WERI-Rb-1 (cell line): ENCODE measurements at regions not wholly inside any gene's neighbourhood (a gene's known extent, or its start where the extent isn't known, plus 50 kb on each side); places are given as distances from the start of the nearest gene placed in this dataset.
A peak's percentile ranks its signal among the peaks of the same experiment; 100 is the strongest.

Source experiments
- DNase-seq: peaks from one replicate; pipeline ENCODE4 v3.0.0-alpha.2; 2020
- H3K27ac ChIP-seq: fragments of 250-450 bp; sonication (Bioruptor Pico); 2 replicates; pipeline ENCODE4 v1.5.1; 2020; ENCODE audit warnings: mild to moderate bottlenecking, moderate library complexity
- H3K27me3 ChIP-seq: fragments of 250-450 bp; sonication (Bioruptor Pico); 2 replicates; pipeline ENCODE4 v1.5.1; 2021; ENCODE audit warnings: mild to moderate bottlenecking, low read depth, moderate library complexity; ENCODE audit not compliant: insufficient read depth, severe bottlenecking
- H3K36me3 ChIP-seq: fragments of 250-450 bp; sonication (Bioruptor Pico); 2 replicates; pipeline ENCODE4 v1.5.1; 2020; ENCODE audit warnings: mild to moderate bottlenecking, moderate library complexity
- H3K4me3 ChIP-seq: 2 replicates; pipeline ENCODE4 v1.5.1; 2011; ENCODE audit warnings: low read depth, mild to moderate bottlenecking, control low read depth, low read length
- H3K9me3 ChIP-seq: fragments of 250-450 bp; sonication (Bioruptor Pico); 2 replicates; pipeline ENCODE4 v1.5.1; 2021; ENCODE audit warnings: mild to moderate bottlenecking, moderate library complexity; ENCODE audit not compliant: severe bottlenecking
- TF ChIP-seq, protein P1 (sequence below): IDR thresholded peaks from 2 replicates; pipeline ENCODE4 v1.5.1; 2011; ENCODE audit warnings: low read depth, mild to moderate bottlenecking, control low read depth, inconsistent platforms, low read length

- Histone ChIP-seq H3K9me3 (no peaks in the 10 kb centered on the region), H3K36me3 (no peaks in the 10 kb centered on the region), H3K27me3 (no peaks in the 10 kb centered on the region), H3K4me3 (no peak overlapping the region), H3K27ac (no peak overlapping the region)
- TF ChIP-seq, protein P1, sequence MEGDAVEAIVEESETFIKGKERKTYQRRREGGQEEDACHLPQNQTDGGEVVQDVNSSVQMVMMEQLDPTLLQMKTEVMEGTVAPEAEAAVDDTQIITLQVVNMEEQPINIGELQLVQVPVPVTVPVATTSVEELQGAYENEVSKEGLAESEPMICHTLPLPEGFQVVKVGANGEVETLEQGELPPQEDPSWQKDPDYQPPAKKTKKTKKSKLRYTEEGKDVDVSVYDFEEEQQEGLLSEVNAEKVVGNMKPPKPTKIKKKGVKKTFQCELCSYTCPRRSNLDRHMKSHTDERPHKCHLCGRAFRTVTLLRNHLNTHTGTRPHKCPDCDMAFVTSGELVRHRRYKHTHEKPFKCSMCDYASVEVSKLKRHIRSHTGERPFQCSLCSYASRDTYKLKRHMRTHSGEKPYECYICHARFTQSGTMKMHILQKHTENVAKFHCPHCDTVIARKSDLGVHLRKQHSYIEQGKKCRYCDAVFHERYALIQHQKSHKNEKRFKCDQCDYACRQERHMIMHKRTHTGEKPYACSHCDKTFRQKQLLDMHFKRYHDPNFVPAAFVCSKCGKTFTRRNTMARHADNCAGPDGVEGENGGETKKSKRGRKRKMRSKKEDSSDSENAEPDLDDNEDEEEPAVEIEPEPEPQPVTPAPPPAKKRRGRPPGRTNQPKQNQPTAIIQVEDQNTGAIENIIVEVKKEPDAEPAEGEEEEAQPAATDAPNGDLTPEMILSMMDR: no peak
- no peak for DNase-seq
Measured at GRCh38 chr7:45257284-45257683, 99.7 kb downstream of the RAMP3 start.

GRCh38 chr7:45258533-45259226 lies 101.1 kb downstream of the RAMP3 start:
- Histone ChIP-seq H3K27ac (no peak overlapping the region), H3K27me3 (no peaks in the 10 kb centered on the region), H3K4me3 (no peak overlapping the region), H3K9me3 (no peaks in the 10 kb centered on the region), H3K36me3 (no peaks in the 10 kb centered on the region)
- TF ChIP-seq, protein P1: no peak
- no peak for DNase-seq

DNA sequence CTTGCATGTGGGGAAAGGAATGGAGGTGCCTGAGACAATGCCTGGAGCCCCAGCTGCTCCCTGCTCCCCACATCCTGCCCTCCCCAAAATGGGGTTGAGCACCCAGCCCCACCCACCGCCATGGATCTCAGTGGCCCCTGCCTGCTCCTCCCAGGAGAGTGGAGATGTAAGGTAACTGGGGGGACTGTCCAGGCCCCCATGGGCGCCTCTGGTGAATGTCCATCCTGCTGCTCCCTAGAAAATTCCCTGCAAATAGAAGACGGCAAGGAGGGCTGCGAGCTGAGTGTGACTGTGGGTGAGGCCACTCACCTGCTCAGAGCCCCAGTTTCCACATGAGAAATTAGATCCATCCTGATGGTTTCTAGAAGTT lies 101.6 kb downstream of the RAMP3 start:
- Histone ChIP-seq H3K9me3 (no peaks in the 10 kb centered on the region), H3K4me3 (no peak overlapping the region), H3K36me3 (no peaks in the 10 kb centered on the region), H3K27ac (no peak overlapping the region), H3K27me3 (no peaks in the 10 kb centered on the region)
- TF ChIP-seq, protein P1: no peak
- DNase-seq: no peak

DNA sequence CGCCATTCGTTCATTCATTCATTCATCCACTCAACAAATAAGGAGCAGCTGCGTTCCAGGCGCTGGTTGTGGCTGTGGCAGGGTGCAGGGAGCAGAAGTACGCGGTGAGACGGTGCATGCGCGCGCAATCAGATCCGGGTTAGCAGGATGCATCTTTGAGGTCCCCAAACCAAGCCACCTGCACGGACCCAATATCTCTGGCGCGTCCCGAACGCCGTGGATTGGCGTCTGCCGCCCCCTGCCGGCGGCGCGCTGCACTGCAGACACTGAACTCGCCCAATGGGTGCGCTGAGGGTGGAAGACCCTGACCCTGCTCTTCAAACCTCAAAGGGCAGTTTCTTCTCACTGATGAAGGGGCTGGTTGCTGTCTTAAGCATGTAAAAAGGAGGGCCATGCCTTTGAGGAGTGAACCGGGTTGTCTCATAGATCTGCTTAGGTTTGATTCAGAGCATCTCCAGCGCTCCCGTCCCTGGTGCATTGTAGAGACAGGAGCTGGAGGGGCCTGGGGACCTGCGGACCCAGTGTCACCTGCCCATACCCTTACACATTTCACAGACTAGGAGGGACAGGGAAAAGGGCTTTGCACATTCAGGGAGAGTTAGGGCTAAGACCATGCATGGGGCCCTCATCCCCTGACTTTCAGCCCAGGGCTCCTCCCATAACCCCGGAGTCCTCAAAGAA lies 102.5 kb downstream of the RAMP3 start:
- DNase-seq: peak; percentile 72
- no peaks in the 10 kb centered on the region for H3K36me3 ChIP-seq
- TF ChIP-seq, protein P1: peak; percentile 99
- no peak overlapping the region for H3K4me3 ChIP-seq
- no peak overlapping the region for H3K27ac ChIP-seq
- no peaks in the 10 kb centered on the region for H3K9me3 ChIP-seq
- no peaks in the 10 kb centered on the region for H3K27me3 ChIP-seq

- TF ChIP-seq, protein P1: no peak
- no peak for DNase-seq
- H3K36me3 ChIP-seq: no peaks in the 10 kb centered on the region
Measured at GRCh38 chr7:45267262-45267661, 109.7 kb downstream of the RAMP3 start.

GRCh38 chr7:45268013-45268412 lies 110.4 kb downstream of the RAMP3 start:
- no peak for DNase-seq
- H3K4me3 ChIP-seq: no peak overlapping the region
- no peaks in the 10 kb centered on the region for H3K36me3 ChIP-seq
- no peaks in the 10 kb centered on the region for H3K27me3 ChIP-seq
- H3K9me3 ChIP-seq: no peaks in the 10 kb centered on the region
- no peak overlapping the region for H3K27ac ChIP-seq
- TF ChIP-seq, protein P1: no peak

More at GRCh38 chr7:45267262-45267661, 109.7 kb downstream of the RAMP3 start:
- H3K9me3 ChIP-seq: no peaks in the 10 kb centered on the region
- H3K27ac ChIP-seq: no peak overlapping the region
- no peak overlapping the region for H3K4me3 ChIP-seq
- no peaks in the 10 kb centered on the region for H3K27me3 ChIP-seq
